Calu3 (cell line): ENCODE measurements at regions not wholly inside any gene's neighbourhood (a gene's known extent, or its start where the extent isn't known, plus 50 kb on each side); places are given as distances from the start of the nearest gene placed in this dataset.

Source experiments
- BruUV-seq: library from RNA; stranded (reverse); fragments of 400-500 nt; replicated peaks from 2 replicates; lab custom pipeline; 2021; lab: Mats Ljungman, UMichigan
- CTCF ChIA-PET: fragments of 300-600 bp; sonication (Branson Sonifier 250); formaldehyde crosslinking; loops from one replicate; lab custom pipeline; 2022; ENCODE audit warnings: antibody characterized with exemption; lab: Charles Lee
- DNase-seq: peaks from one replicate; pipeline ENCODE4 v3.0.0; 2022
- H3K27ac Mint-ChIP-seq: one replicate; pipeline ENCODE4 v1.8.0; 2022; ENCODE audit warnings: mixed read lengths; ENCODE audit not compliant: unreplicated experiment
- H3K27me3 Mint-ChIP-seq: one replicate; pipeline ENCODE4 v1.8.0; 2022; ENCODE audit warnings: mixed read lengths; ENCODE audit not compliant: unreplicated experiment
- H3K36me3 Mint-ChIP-seq: one replicate; pipeline ENCODE4 v1.8.0; 2022; ENCODE audit warnings: mild to moderate bottlenecking, moderate library complexity, mixed read lengths; ENCODE audit not compliant: insufficient read depth, unreplicated experiment
- H3K4me1 Mint-ChIP-seq: one replicate; pipeline ENCODE4 v1.8.0; 2022; ENCODE audit warnings: mild to moderate bottlenecking, low read depth, mixed read lengths; ENCODE audit not compliant: unreplicated experiment
- H3K4me3 Mint-ChIP-seq: one replicate; pipeline ENCODE4 v1.8.0; 2022; ENCODE audit warnings: mild to moderate bottlenecking, low read depth, moderate library complexity, mixed read lengths; ENCODE audit not compliant: unreplicated experiment
- H3K9me3 Mint-ChIP-seq: one replicate; pipeline ENCODE4 v1.8.0; 2022; ENCODE audit warnings: low read depth, mixed read lengths; ENCODE audit not compliant: unreplicated experiment
- CTCF ChIP-seq: fragments of 200-600 bp; IDR thresholded peaks from one replicate; pipeline ENCODE4 v1.8.0; 2022; ENCODE audit warnings: antibody characterized with exemption; ENCODE audit not compliant: unreplicated experiment
- intact Hi-C: fragments of 100-400 bp; cut with micrococcal nuclease; formaldehyde crosslinking; loops from one replicate; pipeline ENCODE4 v1.10.0; 2022; ENCODE audit not compliant: unreplicated experiment

GRCh38 chr11:106533046-106533445 is 455.6 kb downstream of the AASDHPPT start:
- H3K36me3 Mint-ChIP-seq, result no peaks in the 10 kb centered on the region
- DNase-seq, result no peak
- no TSS peak for BruUV-seq
- TF ChIP-seq CTCF, result no peak
- no peaks in the 10 kb centered on the region for H3K4me1 Mint-ChIP-seq
- H3K27ac Mint-ChIP-seq, result no peak overlapping the region
- no peaks in the 10 kb centered on the region for H3K27me3 Mint-ChIP-seq
- peaks cover 5% of the 10 kb centered on the region for H3K9me3 Mint-ChIP-seq
- intact Hi-C loops, result no loop called here
- H3K4me3 Mint-ChIP-seq, result no peak overlapping the region
- CTCF ChIA-PET, result no interaction called here

GRCh38 chr11:106540001-106540400 is 462.5 kb downstream of the AASDHPPT start:
- Mint-ChIP-seq H3K9me3 (peaks cover 3% of the 10 kb centered on the region), H3K36me3 (no peaks in the 10 kb centered on the region), H3K4me1 (no peaks in the 10 kb centered on the region), H3K27ac (no peak overlapping the region), H3K27me3 (no peaks in the 10 kb centered on the region), H3K4me3 (no peak overlapping the region)
- TF ChIP-seq CTCF, result no peak
- no TSS peak for BruUV-seq
- CTCF ChIA-PET, result no interaction called here
- DNase-seq, result no peak
- intact Hi-C loops, result no loop called here

GRCh38 chr11:106548406-106548805 is 469.9 kb downstream of the GUCY1A2 start:
- no peak for DNase-seq
- CTCF ChIA-PET, result no interaction called here
- Mint-ChIP-seq H3K27ac (no peak overlapping the region), H3K27me3 (no peaks in the 10 kb centered on the region), H3K4me1 (no peaks in the 10 kb centered on the region), H3K36me3 (no peaks in the 10 kb centered on the region), H3K9me3 (no peaks in the 10 kb centered on the region), H3K4me3 (no peak overlapping the region)
- intact Hi-C loops, result no loop called here
- no peak for TF ChIP-seq CTCF
- no TSS peak for BruUV-seq

GRCh38 chr11:106551744-106552673 is 466.3 kb downstream of the GUCY1A2 start:
- CTCF ChIA-PET, result no interaction called here
- H3K4me3 Mint-ChIP-seq, result no peak overlapping the region
- H3K9me3 Mint-ChIP-seq, result no peaks in the 10 kb centered on the region
- no peak for DNase-seq
- intact Hi-C loops, result no loop called here
- H3K36me3 Mint-ChIP-seq, result no peaks in the 10 kb centered on the region
- BruUV-seq, result no TSS peak
- H3K27ac Mint-ChIP-seq, result no peak overlapping the region
- no peaks in the 10 kb centered on the region for H3K4me1 Mint-ChIP-seq
- H3K27me3 Mint-ChIP-seq, result no peaks in the 10 kb centered on the region
- TF ChIP-seq CTCF, result no peak
